Peyer's patch (tissue), 4 donors: ENCODE measurements at regions not wholly inside any gene's neighbourhood (a gene's known extent, or its start where the extent isn't known, plus 50 kb on each side); places are given as distances from the start of the nearest gene placed in this dataset.

Experiments
- DNase-seq, 3 donors: peaks; one replicate each; pipeline ENCODE4 v3.0.0-alpha.2; 2017 to 2019
- H3K27ac ChIP-seq, 4 donors: fragments of 200-600 bp; sonication (generic); one replicate each; pipeline ENCODE4 v1.5.1; 2016 to 2019
- H3K27me3 ChIP-seq, 2 donors: fragments of 200-600 bp; sonication (generic); one replicate each; pipeline ENCODE4 v1.5.1; 2019
- H3K36me3 ChIP-seq, 3 donors: fragments of 200-600 bp; sonication (generic); one replicate each; pipeline ENCODE4 v1.5.1; 2016 to 2019
- H3K4me1 ChIP-seq, 4 donors: fragments of 200-600 bp; sonication (generic); one replicate each; pipeline ENCODE4 v1.5.1; 2016 to 2019
- H3K4me3 ChIP-seq, 4 donors: fragments of 200-600 bp; sonication (generic); 1 replicate in 3 of 4; 2 replicates in 1 of 4; pipeline ENCODE4 v1.5.1; 2016 to 2019; ENCODE audit warnings: mild to moderate bottlenecking in 1 of 4
- H3K9me3 ChIP-seq, 4 donors: fragments of 200-600 bp; sonication (generic); one replicate each; pipeline ENCODE4 v1.5.1; 2016 to 2019; ENCODE audit warnings: mild to moderate bottlenecking in 1 of 4
- CTCF ChIP-seq, 6 experiments: fragments of 450-650 bp in 4 of 6; fragments of 200-600 bp in 2 of 6; sonication (generic) in 1 of 6; IDR thresholded peaks; one replicate each; pipeline ENCODE4 v1.5.1; 2017 to 2019; ENCODE audit warnings: antibody characterized with exemption in 6 of 6, mild to moderate bottlenecking in 3 of 6, moderate library complexity in 1 of 6
- POLR2A ChIP-seq, 2 donors: fragments of 450-650 bp; IDR thresholded peaks; one replicate each; pipeline ENCODE4 v1.5.1; 2017; ENCODE audit warnings: antibody characterized with exemption in 2 of 2, mild to moderate bottlenecking in 2 of 2, moderate library complexity in 2 of 2

- Histone ChIP-seq H3K36me3 (no peaks in the 10 kb centered on the region), H3K27me3 (no peaks in the 10 kb centered on the region), H3K27ac (no peak overlapping the region), H3K4me3 (no peak overlapping the region), H3K9me3 (no peaks in the 10 kb centered on the region), H3K4me1 (peaks cover 0 to 4% (median 0%) of the 10 kb centered on the region in 4 donors)
- DNase-seq = no peak
- no peak for TF ChIP-seq CTCF (IDR thresholded peaks at IDR 0.05)
- no peak for TF ChIP-seq POLR2A (IDR thresholded peaks at IDR 0.05)
Measured at GRCh38 chr4:111994392-111994791, 150.9 kb upstream of the FAM241A start.

GRCh38 chr4:111997785-111998184 is 147.5 kb upstream of the FAM241A start:
- DNase-seq = no peak
- Histone ChIP-seq H3K27ac (no peak overlapping the region), H3K27me3 (no peaks in the 10 kb centered on the region), H3K4me3 (no peak overlapping the region), H3K4me1 (no peaks in the 10 kb centered on the region), H3K36me3 (no peaks in the 10 kb centered on the region), H3K9me3 (no peaks in the 10 kb centered on the region)
- TF ChIP-seq CTCF (IDR thresholded peaks at IDR 0.05) (no peak), POLR2A (IDR thresholded peaks at IDR 0.05) (no peak)

- TF ChIP-seq CTCF (IDR thresholded peaks at IDR 0.05) (no peak), POLR2A (IDR thresholded peaks at IDR 0.05) (no peak)
- H3K4me3 ChIP-seq = no peak overlapping the region
- no peak overlapping the region for H3K27ac ChIP-seq
- no peaks in the 10 kb centered on the region for H3K27me3 ChIP-seq
- DNase-seq = no peak
- no peaks in the 10 kb centered on the region for H3K36me3 ChIP-seq
- H3K4me1 ChIP-seq = no peaks in the 10 kb centered on the region
- no peaks in the 10 kb centered on the region for H3K9me3 ChIP-seq
Measured at GRCh38 chr4:111999801-112000200, 145.5 kb upstream of the FAM241A start.

GRCh38 chr4:112001041-112001440 is 144.2 kb upstream of the FAM241A start:
- Histone ChIP-seq H3K27ac (no peak overlapping the region), H3K9me3 (no peaks in the 10 kb centered on the region), H3K27me3 (no peaks in the 10 kb centered on the region), H3K4me1 (no peaks in the 10 kb centered on the region), H3K4me3 (no peak overlapping the region), H3K36me3 (no peaks in the 10 kb centered on the region)
- DNase-seq = no peak
- no peak for TF ChIP-seq POLR2A (IDR thresholded peaks at IDR 0.05)
- no peak for TF ChIP-seq CTCF (IDR thresholded peaks at IDR 0.05)

- no peak overlapping the region for H3K27ac ChIP-seq
- no peaks in the 10 kb centered on the region for H3K9me3 ChIP-seq
- H3K4me1 ChIP-seq = no peaks in the 10 kb centered on the region
- no peaks in the 10 kb centered on the region for H3K27me3 ChIP-seq
- H3K36me3 ChIP-seq = no peaks in the 10 kb centered on the region
- TF ChIP-seq CTCF (IDR thresholded peaks at IDR 0.05) = no peak
- no peak for TF ChIP-seq POLR2A (IDR thresholded peaks at IDR 0.05)
- no peak overlapping the region for H3K4me3 ChIP-seq
- DNase-seq = no peak
Measured at GRCh38 chr4:112002248-112002661, 143.0 kb upstream of the FAM241A start.

GRCh38 chr4:112003231-112003907 is 141.9 kb upstream of the FAM241A start:
- Histone ChIP-seq H3K27me3 (no peaks in the 10 kb centered on the region), H3K4me3 (no peak overlapping the region), H3K27ac (no peak overlapping the region), H3K9me3 (no peaks in the 10 kb centered on the region), H3K4me1 (no peaks in the 10 kb centered on the region), H3K36me3 (no peaks in the 10 kb centered on the region)
- DNase-seq = no peak
- TF ChIP-seq POLR2A (IDR thresholded peaks at IDR 0.05) (no peak), CTCF (IDR thresholded peaks at IDR 0.05) (no peak)
